NCI-H2171 treated with DMSO at 0.1 percent for 48 hours (cell line): ENCODE measurements at regions not wholly inside any gene's neighbourhood (a gene's known extent, or its start where the extent isn't known, plus 50 kb on each side); places are given as distances from the start of the nearest gene placed in this dataset.
"Not testable (repeated sequence)": the region's sequence is repeated elsewhere in the genome, so short reads cannot be mapped to it uniquely, and the experiment has no call there.

ENCODE experiments used
- DNase-seq: peaks from one replicate; lab custom pipeline; 2025; lab: John Stamatoyannopoulos, UW

- no peak for DNase-seq
These were observed 227.2 kb downstream of the PTGER3 start for GRCh38 chr1:70820396-70820795.

DNA sequence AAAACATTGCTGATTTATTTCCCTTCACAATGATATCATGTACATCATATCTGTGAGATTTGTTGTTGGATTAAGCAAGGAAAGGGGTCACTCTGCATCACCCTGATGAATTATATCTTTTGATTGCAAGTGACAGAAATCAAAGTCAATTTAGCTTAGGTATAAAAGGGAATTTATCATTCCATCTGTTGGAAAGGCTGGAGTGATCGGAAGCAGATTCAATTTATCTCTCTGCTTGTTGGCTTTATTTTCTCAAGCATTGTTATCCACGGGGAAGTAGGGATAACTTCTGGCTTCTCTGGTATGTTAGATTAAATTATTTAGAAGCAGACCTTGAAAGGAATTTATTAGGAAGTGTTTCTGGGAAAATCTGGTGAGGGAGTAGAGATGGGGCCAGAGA is 226.6 kb downstream of the PTGER3 start:
- no peak for DNase-seq

GRCh38 chr1:70826428-70826827 is 221.2 kb downstream of the PTGER3 start:
- no peak for DNase-seq

GRCh38 chr1:70827030-70827429 is 220.6 kb downstream of the PTGER3 start:
- DNase-seq: no peak

DNA sequence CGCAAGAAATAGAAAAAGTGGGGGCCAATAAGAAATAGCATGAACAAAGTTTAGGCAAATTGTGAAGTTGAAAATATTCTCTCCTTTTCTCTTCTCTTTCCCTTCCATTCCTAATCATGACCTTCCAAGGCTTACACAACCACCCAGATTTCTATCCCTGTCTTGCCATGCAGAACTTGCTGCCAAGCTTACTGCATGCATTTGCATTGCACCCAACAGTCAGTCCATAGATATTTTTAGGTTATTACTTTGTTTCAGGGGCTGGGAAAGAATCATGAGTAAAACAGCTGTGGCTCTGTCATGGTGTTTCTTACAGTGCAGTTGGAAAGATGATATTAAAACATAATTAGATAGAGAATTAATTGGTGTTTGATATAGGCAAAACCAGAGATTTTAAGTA is 219.4 kb downstream of the PTGER3 start:
- DNase-seq: no peak

- not testable (repeated sequence) for DNase-seq
These were observed 213.3 kb downstream of the PTGER3 start for GRCh38 chr1:70834365-70834764.

DNA sequence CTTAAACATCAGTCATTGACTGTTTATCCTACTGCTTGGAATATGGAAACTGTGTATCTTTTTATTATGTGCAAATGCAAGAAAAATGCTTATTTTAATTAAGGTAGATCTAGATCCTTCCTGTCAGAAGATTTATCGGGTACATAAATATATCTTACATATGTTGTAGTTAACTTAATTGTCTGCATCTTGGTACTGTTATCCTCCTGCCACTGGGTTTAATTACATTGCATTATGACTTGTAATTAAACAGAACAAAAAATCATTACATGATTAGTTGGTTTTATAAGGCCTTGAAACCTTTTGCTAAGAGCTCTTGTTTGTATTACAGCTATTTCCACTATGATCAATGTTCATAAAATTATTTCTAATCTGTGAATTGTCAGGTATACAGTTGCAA is 211.2 kb downstream of the PTGER3 start:
- DNase-seq: no peak

DNA sequence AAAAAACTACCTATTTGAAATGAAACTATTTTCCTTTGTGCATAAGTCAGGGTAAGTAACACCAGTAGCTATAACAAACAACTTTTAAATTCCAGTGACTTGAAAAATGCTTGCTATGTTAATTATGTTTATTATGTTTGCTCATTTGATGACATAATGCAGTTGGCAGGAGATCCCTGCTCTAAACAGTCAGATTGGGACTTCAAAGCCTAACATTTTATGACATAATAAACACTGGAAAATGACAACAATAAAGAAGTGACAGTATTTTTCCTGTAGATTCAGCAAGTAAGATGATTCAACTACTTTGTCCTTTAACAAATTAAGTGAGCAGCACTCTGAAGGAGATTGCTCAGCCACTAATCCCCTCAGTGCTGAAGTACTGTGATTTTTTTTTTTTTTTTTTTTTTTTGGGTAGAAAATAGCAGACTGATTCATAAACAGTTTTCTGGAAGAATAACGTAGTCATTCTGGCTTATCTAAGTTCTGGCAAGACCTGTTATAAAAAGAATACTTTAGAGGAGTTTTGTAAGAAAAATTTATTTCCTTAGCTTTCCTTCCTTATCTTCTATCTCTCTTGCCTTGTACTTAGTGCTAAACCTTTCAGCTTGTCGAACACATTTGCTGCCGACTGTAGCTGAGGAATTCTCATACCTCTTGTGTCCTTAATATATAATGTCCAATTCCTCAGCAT is 207.2 kb downstream of the PTGER3 start:
- DNase-seq: no peak

DNA sequence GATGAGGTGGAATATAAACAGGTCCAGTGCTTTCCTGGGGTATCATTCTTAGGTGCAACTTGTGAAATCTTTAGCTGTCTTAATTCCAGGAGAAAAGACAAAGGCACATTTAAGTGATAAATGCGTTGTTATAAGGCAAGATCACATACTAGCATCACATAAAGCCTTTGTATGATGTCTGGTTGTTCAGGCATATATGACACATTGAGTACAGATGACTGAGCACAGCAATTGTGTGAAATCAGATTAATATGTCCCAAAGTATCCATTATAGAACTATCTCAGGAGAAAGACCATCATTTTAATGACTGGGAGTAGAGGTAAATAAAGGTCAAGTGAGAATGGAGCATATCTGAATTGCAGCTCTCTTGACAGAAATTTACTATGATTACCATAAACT is 205.1 kb downstream of the PTGER3 start:
- no peak for DNase-seq

- DNase-seq: no peak
These were observed 204.2 kb downstream of the PTGER3 start for GRCh38 chr1:70843452-70843851.

- DNase-seq: no peak
These were observed 200.6 kb downstream of the PTGER3 start for GRCh38 chr1:70847013-70847412.

DNA sequence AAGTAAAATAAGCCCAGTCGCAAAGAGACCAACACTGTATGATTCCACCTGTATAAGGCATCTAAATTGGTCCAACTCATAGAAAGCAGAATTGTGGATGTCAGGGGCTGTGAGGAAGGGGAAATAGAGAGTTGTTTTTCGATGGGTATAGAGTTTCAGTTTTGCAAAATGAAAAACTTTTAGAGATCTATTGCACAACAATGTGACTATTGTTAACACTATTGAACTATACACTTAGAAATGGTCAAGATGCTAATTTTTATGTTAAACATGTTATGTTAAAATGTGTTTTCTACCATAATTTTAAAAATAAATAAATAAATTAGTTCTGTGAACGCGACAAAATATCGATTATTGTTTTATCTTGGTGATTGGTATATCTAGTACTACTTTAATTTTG is 192.4 kb downstream of the PTGER3 start:
- no peak for DNase-seq

DNA sequence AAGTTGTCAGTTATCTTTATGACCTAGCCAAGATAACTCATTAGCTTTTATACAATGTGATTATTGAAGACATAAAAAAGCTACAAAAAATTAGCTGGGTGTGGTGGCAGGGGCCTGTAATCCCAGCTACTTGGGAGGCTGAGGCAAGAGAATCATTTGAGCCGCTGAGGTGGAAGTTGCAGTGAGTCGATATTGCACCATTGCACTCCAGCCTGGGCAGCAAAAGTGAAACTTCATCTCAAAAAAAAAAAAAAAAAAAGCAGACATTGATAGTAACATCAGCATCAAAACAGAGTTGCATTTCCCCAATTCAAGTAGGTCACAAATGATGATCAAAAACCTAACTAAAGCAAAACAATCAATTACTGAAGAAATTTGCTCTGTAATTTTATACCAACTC is 191.4 kb downstream of the PTGER3 start:
- no peak for DNase-seq

GRCh38 chr1:70863239-70863638 is 184.4 kb downstream of the PTGER3 start:
- no peak for DNase-seq

- DNase-seq: no peak
These were observed 183.3 kb downstream of the PTGER3 start for GRCh38 chr1:70864302-70864701.

GRCh38 chr1:70866542-70867264 is 180.9 kb downstream of the PTGER3 start:
- DNase-seq: no peak

DNA sequence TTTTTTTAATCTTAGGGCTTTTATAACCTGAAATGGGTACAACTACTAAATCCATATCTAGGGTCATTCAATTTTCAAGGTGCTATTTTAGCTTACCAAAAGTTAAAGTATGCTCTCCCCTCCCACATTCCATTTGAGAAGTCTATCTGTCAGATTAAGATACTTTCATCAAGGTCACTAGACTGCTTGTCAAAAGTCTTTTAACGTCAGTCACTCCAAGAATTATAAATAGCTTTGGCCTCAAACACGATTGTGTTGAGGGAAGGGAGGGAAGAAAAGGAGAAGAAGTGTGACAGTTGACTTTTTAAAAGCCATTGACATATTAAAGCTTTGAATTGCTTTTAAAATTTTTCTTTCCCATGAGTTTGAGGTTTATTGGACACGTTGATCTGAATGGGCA is 175.8 kb downstream of the PTGER3 start:
- no peak for DNase-seq

DNA sequence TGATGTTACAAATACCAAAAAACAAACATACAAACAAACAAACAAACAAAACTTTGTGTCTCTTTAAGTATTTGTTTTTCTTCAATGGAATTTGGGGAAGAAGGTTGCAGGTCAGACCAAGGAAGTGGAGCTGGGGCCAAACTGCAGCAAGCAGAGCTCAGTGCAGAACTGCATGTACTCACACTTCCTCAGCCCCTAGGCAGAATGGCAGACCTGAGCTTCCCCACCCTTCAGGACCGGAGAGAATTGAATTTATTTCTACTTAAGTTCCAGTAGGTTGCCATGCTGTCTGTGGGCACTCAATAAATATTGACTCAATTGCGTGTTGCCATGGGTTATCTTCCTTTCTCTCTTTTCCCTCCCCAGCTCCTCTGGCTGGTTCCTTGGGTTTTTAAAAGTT is 173.6 kb downstream of the PTGER3 start:
- no peak for DNase-seq

GRCh38 chr1:70874818-70875217 is 172.8 kb downstream of the PTGER3 start:
- no peak for DNase-seq

DNA sequence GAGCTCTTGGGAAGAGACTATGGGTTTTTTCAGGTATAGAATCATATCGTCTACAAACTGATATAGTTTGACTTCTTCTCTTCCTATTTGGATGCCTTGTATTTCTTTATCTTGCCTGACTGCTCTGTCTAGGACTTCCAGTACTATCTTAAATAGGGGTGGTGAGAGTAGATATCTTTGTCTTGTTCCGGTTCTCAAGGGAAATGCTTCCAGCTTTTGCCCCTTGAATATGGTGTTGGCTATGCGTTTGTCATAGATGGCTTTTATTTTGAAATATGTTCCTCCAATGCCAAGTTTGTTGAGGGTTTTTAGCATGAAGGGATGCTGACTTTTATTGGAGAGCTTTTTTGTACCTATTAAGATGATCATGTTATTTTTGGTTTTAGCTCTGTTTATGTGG is 170.3 kb downstream of the PTGER3 start:
- DNase-seq: no peak

- no peak for DNase-seq
These were observed 159.7 kb downstream of the PTGER3 start for GRCh38 chr1:70887936-70888335.

DNA sequence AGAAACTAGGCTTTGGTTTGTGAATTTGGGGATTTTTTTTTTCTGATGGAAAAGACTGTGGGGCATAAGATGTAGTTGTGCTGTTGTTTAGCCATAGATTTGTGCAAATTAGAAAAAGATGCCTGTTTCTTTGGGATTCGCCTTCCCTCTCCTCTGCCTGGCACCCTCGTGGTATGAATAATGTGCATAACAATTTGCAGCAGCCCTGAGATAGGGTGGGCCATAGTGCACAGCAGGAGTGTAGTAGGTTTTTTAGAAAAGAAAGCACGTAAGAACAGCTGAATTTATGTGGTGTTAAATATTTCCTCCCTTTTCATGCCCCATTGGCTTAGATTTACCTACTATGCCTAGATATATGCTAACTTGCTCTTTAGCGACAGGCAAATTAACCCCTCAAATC is 158.9 kb downstream of the PTGER3 start:
- DNase-seq: no peak

DNA sequence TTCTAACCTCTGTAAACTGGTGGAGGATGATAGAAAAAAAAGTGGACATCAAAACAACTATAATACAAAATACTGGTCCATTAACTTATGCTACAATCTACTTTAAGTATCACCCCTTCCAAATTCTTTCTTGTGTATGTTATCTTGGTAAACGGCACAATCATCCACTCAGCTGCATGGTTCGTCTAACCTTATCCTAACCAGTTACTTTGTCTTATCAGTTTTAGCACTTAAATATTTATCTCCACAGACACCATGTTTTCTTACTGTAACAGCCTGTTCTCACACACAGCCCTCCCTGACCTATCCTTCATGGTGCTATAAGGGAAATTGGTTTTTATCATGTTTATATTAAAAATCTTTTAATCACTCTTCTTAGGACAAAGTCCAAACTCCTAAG is 157.2 kb downstream of the PTGER3 start:
- no peak for DNase-seq
